SU-DHL-6 (cell line): ENCODE measurements at regions not wholly inside any gene's neighbourhood (a gene's known extent, or its start where the extent isn't known, plus 50 kb on each side); places are given as distances from the start of the nearest gene placed in this dataset.

ENCODE experiments used
- EZH2phosphoT487 ChIP-seq: fragments of 200-600 bp; sonication (generic), shearing (Covaris generic); conservative IDR thresholded peaks from 2 replicates; pipeline ENCODE4 v1.6.1; 2018; ENCODE audit warnings: mild to moderate bottlenecking, antibody characterized with exemption, low read length, moderate library complexity, mixed read lengths
- TF ChIP-seq, protein P1 (sequence below): fragments of 200-600 bp; sonication (generic); IDR thresholded peaks from one replicate; pipeline ENCODE4 v1.5.1; 2017; ENCODE audit warnings: antibody characterized with exemption, mild to moderate bottlenecking, low read length, moderate library complexity; ENCODE audit not compliant: insufficient read depth, poor library complexity, severe bottlenecking

DNA sequence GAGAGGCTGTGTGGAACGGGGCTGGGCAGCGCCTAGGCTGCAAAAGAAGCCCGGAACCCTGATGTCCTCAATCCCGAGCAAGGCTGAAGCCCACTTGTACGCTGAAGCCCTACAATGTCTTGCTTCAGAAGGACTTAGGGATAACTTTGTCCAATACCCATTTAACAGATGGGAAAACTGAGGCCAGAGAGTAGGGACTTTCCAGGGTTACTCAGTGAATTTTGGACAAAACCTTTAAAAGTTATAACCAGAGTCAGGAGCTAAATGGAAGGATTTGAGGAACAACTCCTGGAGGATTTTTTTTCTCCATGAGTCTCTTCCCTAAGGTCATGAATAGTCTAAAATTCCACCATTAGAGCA lies 161.2 kb downstream of the IRX5 start:
- TF ChIP-seq, protein P1, sequence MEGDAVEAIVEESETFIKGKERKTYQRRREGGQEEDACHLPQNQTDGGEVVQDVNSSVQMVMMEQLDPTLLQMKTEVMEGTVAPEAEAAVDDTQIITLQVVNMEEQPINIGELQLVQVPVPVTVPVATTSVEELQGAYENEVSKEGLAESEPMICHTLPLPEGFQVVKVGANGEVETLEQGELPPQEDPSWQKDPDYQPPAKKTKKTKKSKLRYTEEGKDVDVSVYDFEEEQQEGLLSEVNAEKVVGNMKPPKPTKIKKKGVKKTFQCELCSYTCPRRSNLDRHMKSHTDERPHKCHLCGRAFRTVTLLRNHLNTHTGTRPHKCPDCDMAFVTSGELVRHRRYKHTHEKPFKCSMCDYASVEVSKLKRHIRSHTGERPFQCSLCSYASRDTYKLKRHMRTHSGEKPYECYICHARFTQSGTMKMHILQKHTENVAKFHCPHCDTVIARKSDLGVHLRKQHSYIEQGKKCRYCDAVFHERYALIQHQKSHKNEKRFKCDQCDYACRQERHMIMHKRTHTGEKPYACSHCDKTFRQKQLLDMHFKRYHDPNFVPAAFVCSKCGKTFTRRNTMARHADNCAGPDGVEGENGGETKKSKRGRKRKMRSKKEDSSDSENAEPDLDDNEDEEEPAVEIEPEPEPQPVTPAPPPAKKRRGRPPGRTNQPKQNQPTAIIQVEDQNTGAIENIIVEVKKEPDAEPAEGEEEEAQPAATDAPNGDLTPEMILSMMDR: no peak
- TF ChIP-seq EZH2phosphoT487: no peak
